ENCODE measurements at regions not wholly inside any gene's neighbourhood (a gene's known extent, or its start where the extent isn't known, plus 50 kb on each side); places are given as distances from the start of the nearest gene placed in this dataset.

GRCh38 chr4:138892483-138893407 is 122.8 kb upstream of the NOCT start:
- DNase-seq (ENCODE audit: low read depth), result no peak
- H3K27me3 ChIP-seq (ENCODE audit: control insufficient read depth, insufficient read depth, low read length), result no peaks in the 10 kb centered on the region
- no peak overlapping the region for H3K4me3 ChIP-seq (ENCODE audit: low read depth, low read length)
- TF ChIP-seq CTCF (IDR thresholded peaks at IDR 0.05; ENCODE audit: insufficient read depth, low read length, poor library complexity, severe bottlenecking), result no peak
- H3K36me3 ChIP-seq (ENCODE audit: control insufficient read depth, insufficient read depth, low read length), result no peaks in the 10 kb centered on the region

GRCh38 chr4:138891631-138892031 is 124.0 kb upstream of the NOCT start:
- no peaks in the 10 kb centered on the region for H3K36me3 ChIP-seq (ENCODE audit: control insufficient read depth, insufficient read depth, low read length)
- no peak overlapping the region for H3K4me3 ChIP-seq (ENCODE audit: low read depth, low read length)
- no peaks in the 10 kb centered on the region for H3K27me3 ChIP-seq (ENCODE audit: control insufficient read depth, insufficient read depth, low read length)
- DNase-seq (ENCODE audit: low read depth), result no peak
- TF ChIP-seq CTCF (IDR thresholded peaks at IDR 0.05; ENCODE audit: insufficient read depth, low read length, poor library complexity, severe bottlenecking), result no peak

- no peaks in the 10 kb centered on the region for H3K36me3 ChIP-seq (ENCODE audit: control insufficient read depth, insufficient read depth, low read length)
- TF ChIP-seq CTCF (IDR thresholded peaks at IDR 0.05; ENCODE audit: insufficient read depth, low read length, poor library complexity, severe bottlenecking), result no peak
- no peak overlapping the region for H3K4me3 ChIP-seq (ENCODE audit: low read depth, low read length)
- DNase-seq (ENCODE audit: low read depth), result no peak
- H3K27me3 ChIP-seq (ENCODE audit: control insufficient read depth, insufficient read depth, low read length), result no peaks in the 10 kb centered on the region
These were observed 124.5 kb upstream of the NOCT start for GRCh38 chr4:138890891-138891570.

- Histone ChIP-seq H3K36me3 (ENCODE audit: control insufficient read depth, insufficient read depth, low read length) (no peaks in the 10 kb centered on the region), H3K4me3 (ENCODE audit: low read depth, low read length) (no peak overlapping the region), H3K27me3 (ENCODE audit: control insufficient read depth, insufficient read depth, low read length) (no peaks in the 10 kb centered on the region)
- DNase-seq (ENCODE audit: low read depth), result no peak
- no peak for TF ChIP-seq CTCF (IDR thresholded peaks at IDR 0.05; ENCODE audit: insufficient read depth, low read length, poor library complexity, severe bottlenecking)
These were observed 126.4 kb upstream of the NOCT start for GRCh38 chr4:138889216-138889615.

- H3K27me3 ChIP-seq (ENCODE audit: control insufficient read depth, insufficient read depth, low read length), result no peaks in the 10 kb centered on the region
- no peak for TF ChIP-seq CTCF (IDR thresholded peaks at IDR 0.05; ENCODE audit: insufficient read depth, low read length, poor library complexity, severe bottlenecking)
- no peak overlapping the region for H3K4me3 ChIP-seq (ENCODE audit: low read depth, low read length)
- DNase-seq (ENCODE audit: low read depth), result no peak
- no peaks in the 10 kb centered on the region for H3K36me3 ChIP-seq (ENCODE audit: control insufficient read depth, insufficient read depth, low read length)
These were observed 127.8 kb upstream of the NOCT start for GRCh38 chr4:138887741-138888140.
